ENCODE measurements at regions not wholly inside any gene's neighbourhood (a gene's known extent, or its start where the extent isn't known, plus 50 kb on each side); places are given as distances from the start of the nearest gene placed in this dataset.

GRCh38 chr3:189557824-189558223, 73.4 kb upstream of the TP63 start:
- TF ChIP-seq CTCF (IDR thresholded peaks at IDR 0.05), result no peak
- TF ChIP-seq ZFX (IDR thresholded peaks at IDR 0.05; ENCODE audit: borderline replicate concordance), result no peak
